GM03348 (cell line): ENCODE measurements at regions not wholly inside any gene's neighbourhood (a gene's known extent, or its start where the extent isn't known, plus 50 kb on each side); places are given as distances from the start of the nearest gene placed in this dataset.

Source experiments
- DNase-seq: peaks from one replicate; pipeline ENCODE4 v3.0.0; 2012; ENCODE audit warnings: low spot score

GRCh38 chr18:22467760-22468553 is 50.2 kb upstream of the CTAGE1 start:
- DNase-seq = peak; percentile 84

GRCh38 chr18:22468554-22468891 is 50.8 kb upstream of the CTAGE1 start:
- DNase-seq = no peak

DNA sequence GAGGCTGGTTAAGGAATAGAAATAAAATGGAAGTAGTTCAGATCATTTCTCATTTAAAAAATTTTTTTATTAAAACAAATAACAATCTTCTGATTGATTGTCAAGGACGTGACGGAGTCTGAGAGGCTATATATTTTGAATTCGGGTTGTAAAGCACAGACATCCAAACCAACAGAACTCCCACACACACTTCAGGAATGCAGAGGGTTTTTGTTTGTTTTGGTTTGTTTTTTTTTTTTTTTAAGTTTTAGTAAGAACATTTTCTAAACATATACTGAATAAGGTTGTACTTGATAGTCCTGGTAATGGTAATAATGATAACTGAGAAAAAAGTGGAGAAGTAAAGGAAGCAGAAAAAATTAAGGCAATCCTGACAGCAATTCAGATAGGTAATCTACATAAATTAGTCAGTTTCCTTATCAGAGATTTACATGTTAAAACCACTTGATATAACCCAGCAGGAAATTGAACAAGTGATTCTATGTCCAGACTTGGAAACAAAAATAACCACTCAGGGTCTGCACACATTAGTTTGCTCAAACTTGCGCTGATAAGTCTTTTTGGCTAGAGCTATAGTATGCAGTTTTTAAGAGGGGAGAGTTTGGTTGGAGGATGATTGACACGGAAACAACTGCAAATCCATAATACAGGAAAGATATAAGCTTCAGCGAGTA is 51.5 kb upstream of the CTAGE1 start:
- DNase-seq = no peak

DNA sequence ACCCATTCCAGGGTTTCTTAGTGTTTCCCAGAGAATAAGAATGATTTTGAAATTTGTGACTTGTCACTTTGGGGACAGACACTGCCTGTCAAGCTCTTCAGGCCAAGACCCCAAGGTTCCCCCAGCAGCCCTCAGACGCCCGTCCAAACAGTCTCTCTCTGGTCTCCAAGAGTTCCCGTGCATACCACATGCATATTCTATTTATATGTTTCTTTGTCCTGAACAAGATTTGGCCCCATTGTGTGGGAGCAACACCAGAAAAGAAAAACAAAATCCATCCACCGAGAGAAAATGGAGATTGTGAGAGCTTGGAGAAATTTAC is 52.2 kb upstream of the CTAGE1 start:
- no peak for DNase-seq

GRCh38 chr18:22470248-22471235 is 52.8 kb upstream of the CTAGE1 start:
- no peak for DNase-seq

- DNase-seq = peak; percentile 68
Observed at GRCh38 chr18:22471546-22472131, 53.9 kb upstream of the CTAGE1 start.

GRCh38 chr18:22473366-22473765 is 55.7 kb upstream of the CTAGE1 start:
- DNase-seq = no peak

DNA sequence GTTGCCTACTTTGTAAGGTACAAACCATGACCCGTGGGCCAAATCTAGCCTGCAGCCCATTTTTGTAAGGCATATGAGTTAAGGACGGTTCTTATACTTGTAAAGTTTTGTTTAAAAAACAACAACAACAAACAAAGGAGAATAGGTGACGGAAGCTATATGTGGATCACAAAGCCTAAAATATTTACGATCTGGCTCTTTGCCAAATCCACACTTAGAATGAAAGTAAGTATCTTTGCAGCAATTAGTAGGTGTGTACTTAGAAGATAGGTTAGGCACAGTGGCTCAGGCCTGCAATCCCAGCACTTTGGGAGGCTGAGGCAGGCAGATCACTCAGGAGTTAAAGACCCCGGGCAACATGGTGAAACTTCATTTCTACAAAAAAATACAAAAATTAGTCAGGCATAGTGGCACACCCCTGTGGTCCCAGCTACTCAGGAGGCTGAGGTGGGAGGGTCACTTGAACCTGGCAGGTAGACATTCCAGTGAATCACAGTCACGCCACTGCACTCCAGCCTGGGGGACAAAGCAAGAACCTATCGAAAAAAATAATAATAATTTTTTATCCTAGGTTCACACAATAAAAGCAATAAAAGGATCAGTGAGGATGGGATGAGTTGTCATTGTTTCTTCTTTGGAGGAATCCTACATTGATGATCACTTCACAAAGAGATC is 57.8 kb upstream of the CTAGE1 start:
- no peak for DNase-seq

DNA sequence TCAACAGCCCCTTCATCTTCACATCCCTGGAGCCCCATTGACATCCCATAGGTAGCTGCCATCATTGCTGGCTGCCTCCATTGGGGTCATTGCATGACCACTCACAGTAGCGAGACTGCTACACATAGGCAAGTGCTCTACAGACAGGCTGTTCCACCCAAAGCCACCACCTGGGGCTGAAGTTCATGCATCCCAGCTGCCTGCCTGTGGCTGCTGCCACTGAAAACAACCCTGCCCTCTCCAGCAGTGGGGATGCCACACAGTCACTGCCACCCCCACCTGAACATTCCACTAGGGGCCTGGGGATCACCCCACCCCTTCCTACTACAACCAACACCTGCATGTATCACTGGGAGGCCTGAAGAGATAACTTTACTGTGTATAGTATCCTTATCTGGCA is 59.5 kb upstream of the CTAGE1 start:
- no peak for DNase-seq

DNA sequence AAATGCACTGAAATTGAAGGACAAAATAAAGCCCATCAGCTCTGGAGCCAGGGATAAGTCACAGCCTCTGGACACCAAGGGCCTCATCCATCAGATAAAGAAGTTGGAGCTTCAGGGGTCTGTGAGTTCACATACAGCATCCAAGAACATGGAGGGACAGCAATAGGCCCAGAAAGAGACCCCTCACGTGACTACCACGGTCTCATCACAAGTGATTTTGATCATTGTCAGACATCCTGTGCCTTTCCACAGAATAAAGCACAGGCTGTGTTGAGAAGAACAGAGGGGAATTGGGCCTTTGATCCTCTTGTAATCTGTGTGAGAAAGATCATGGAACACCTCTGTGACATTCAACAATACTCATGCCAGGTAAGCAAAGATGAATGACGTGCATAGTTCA is 65.2 kb upstream of the CTAGE1 start:
- DNase-seq = no peak

DNA sequence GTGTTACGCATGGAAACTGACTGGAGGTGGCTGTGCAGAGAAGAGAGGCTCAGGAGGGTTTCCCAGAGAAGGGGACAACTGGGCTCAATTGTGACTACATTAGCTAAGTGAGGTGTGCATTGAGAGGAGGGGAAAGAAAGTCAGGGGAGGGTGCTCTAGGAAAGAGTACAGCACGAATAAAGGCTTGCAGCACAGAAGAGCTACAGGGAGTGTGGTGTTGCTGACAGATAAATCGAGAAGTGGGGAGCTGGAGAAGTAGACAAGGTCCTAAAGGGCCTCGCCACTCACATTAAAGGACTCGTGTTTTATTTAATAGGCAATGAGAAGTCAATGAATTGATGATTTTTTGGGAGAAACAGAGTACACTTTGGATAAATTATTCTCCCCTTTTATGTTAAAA is 65.7 kb upstream of the CTAGE1 start:
- DNase-seq = no peak

GRCh38 chr18:22484471-22484870 is 66.8 kb upstream of the CTAGE1 start:
- DNase-seq = no peak

DNA sequence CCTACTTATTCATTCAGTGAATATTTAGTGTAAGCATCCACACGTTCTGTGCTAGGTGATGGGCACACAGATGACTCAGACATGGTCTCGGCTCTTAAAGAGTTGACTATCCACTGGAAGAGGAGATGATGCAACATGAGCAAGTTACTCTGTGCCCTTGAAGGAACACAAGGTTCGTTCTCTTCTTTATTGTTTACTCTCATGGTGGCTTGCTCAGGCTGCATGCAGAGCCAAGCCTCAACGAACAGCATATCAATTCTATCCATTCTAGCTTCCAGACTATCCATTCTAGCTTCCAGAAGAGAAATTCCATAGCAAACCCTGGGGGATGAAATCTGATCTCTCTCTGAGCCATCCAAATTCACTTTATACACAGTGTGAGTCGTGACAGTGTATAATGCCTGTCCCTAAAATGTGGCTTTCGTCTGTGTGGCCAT is 68.1 kb upstream of the CTAGE1 start:
- DNase-seq = no peak

DNA sequence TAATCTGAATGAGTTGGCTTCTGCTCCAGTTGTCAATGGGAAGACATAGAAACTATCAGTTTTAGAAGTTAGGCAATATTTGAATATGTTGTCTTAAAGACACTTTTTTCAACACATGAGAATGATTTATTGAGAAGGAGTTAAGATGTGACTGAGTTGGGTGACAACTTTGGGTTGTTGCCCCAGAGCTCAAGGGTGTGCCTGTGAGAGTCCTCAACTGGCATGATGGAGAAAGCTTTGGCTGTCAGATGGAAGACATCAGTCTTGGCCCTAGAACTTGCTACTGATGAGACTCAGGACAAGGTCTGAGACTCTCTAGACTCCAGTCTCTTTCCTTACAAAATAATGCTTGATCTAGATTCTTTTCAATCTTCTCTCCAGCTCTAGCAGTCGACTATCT is 69.0 kb upstream of the CTAGE1 start:
- no peak for DNase-seq

- no peak for DNase-seq
Observed at GRCh38 chr18:22488554-22488953, 70.8 kb upstream of the CTAGE1 start.

DNA sequence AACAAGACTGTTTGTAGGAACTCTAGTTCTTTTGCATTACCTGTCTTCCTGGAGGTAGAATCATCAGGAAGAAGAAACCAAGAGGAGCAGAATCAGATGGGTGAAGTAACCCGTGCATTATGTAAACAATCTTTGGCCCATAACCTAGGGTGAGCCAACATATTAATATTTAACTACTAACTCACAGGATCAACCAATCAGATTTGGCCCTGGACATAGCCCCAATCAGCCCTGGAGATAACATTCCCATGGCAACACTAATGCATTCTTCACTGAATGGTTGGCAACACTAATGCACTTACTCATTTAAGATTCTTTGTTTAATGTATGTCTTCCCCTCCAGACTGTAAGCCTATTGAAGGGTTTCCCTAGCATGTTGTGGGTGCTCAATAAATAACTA is 72.0 kb upstream of the CTAGE1 start:
- no peak for DNase-seq

DNA sequence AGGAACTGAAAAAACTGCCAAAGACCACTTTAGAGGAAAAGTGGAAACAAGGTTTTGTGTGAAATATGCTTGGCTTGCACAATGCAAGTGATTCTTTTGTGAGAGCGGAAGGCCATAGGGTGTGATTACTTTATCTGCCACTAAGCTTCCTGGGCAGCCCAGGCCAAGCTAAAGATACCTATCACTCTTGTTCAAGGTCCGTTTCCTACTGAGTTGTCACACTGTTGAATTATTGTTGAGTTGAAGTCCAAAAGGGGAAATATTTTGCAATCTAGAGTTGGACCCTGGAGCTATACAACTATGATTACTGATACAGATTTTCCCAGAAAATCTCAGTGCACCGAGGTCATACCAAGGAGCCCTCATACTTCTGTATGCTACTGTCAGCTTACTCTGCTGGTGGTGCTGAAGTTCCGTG is 72.7 kb upstream of the CTAGE1 start:
- no peak for DNase-seq

DNA sequence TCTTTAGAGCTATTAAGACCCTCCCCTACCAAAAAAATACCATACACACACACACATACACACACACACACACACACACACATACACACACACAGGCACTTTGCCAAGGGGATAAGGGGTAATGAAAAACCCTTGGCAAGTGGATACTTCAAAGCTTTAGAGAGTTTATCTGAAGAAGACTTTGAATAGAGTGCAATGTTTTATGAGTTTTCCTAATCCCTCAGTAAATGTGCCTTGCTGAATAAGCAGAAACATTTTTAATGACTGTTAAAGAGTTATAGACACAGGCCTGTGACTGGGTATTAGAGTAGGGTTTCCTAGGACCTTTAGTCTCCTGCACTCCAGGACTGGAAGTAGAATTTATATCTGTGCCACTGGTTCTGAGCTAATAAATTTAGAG is 75.5 kb upstream of the CTAGE1 start:
- DNase-seq = no peak

- DNase-seq = peak; percentile 76
Observed at GRCh38 chr18:22493940-22494339, 76.2 kb upstream of the CTAGE1 start.

GRCh38 chr18:22494771-22495170 is 77.1 kb upstream of the CTAGE1 start:
- peak; percentile 62 for DNase-seq

DNA sequence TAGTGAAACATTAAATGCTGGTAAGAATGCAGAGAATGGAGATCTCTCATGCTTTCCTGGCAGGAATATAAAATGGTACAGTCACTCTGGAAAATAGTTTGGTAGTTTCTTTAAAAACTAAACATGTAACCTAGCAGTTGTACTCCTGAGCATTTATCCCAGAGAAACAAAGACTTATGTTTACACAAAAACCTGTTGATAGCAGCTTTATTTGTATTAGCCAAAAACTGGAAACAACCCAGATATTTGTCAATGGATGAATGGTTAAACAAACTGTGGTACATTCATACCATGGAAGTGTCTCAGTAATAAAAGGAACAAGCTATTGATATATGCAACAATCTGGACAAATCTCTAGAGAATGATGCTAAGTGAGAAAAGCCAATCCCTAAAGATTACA is 81.7 kb upstream of the CTAGE1 start:
- DNase-seq = no peak

DNA sequence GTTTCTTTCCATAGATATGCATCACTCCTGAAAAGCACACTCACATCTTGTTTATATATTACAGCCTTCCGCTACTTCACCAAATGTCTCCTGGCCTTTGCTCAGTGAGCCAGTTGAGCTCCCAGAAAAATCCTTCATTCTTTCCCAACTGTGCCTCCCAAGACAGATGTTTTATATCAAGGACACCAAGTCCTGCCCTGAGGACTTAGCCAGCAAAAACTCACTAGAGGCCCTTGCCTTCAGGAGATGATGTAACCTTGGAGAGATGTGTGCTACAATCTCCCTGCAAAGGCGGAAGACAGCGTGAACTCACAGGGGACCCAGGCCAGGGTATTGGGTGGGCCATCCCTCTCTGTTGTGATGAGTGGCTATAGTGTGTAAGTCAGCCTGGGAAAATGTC is 86.1 kb upstream of the CTAGE1 start:
- DNase-seq = peak; percentile 83
